BE2C (cell line): ENCODE measurements at regions not wholly inside any gene's neighbourhood (a gene's known extent, or its start where the extent isn't known, plus 50 kb on each side); places are given as distances from the start of the nearest gene placed in this dataset.

Experiments
- DNase-seq: peaks from one replicate; pipeline ENCODE4 v3.0.0-alpha.2; 2020
- H3K27me3 ChIP-seq: fragments of 250-450 bp; sonication (Bioruptor Pico); 2 replicates; pipeline ENCODE4 v1.5.1; 2020; ENCODE audit warnings: mild to moderate bottlenecking
- H3K36me3 ChIP-seq: fragments of 250-450 bp; sonication (Bioruptor Pico); 2 replicates; pipeline ENCODE4 v1.5.1; 2020; ENCODE audit warnings: mild to moderate bottlenecking
- H3K4me1 ChIP-seq: fragments of 250-450 bp; sonication (Bioruptor Pico); 2 replicates; pipeline ENCODE4 v1.5.1; 2020
- H3K4me3 ChIP-seq: 2 replicates; pipeline ENCODE4 v1.5.1; 2011; ENCODE audit warnings: low read depth, low read length
- H3K9me3 ChIP-seq: fragments of 250-450 bp; sonication (Bioruptor Pico); 2 replicates; pipeline ENCODE4 v1.5.1; 2020
- TF ChIP-seq, protein P1 (sequence below): IDR thresholded peaks from 2 replicates; pipeline ENCODE4 v1.5.1; 2012; ENCODE audit warnings: mild to moderate bottlenecking, low read depth, low read length

DNA sequence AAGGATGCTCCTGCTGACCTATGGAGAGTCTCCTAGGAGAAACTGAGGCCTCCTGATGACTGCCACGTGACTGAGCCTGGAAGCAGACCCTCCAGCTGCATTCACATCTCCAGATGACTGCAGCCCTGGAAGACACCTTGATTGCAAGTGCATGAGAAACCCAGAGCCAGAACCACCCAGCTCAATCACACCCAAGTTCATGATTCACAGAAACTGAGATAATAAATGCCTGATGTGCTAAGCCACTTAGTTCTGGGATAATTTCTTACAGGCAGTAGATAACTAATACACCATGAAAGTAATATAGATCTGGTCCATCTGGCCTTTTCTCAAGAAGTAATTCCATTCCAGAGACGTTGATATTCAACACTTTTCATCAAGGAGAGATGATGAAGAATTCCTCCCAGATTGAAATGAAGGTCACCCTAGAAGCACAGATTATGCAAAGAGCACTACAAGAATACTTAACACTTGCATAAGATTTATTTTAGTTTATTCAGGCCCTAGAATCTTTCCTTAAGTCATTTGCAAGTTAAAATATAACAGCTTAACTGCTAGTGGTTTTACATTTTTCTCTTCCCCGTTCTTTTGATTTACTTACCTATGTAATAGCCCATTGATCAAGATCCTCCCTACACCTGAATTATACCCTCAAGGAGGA lies 208.2 kb upstream of the INHBA start:
- Histone ChIP-seq H3K9me3 (no peaks in the 10 kb centered on the region), H3K4me3 (no peak overlapping the region), H3K36me3 (no peaks in the 10 kb centered on the region), H3K4me1 (no peaks in the 10 kb centered on the region), H3K27me3 (no peaks in the 10 kb centered on the region)
- no peak for DNase-seq
- TF ChIP-seq, protein P1, sequence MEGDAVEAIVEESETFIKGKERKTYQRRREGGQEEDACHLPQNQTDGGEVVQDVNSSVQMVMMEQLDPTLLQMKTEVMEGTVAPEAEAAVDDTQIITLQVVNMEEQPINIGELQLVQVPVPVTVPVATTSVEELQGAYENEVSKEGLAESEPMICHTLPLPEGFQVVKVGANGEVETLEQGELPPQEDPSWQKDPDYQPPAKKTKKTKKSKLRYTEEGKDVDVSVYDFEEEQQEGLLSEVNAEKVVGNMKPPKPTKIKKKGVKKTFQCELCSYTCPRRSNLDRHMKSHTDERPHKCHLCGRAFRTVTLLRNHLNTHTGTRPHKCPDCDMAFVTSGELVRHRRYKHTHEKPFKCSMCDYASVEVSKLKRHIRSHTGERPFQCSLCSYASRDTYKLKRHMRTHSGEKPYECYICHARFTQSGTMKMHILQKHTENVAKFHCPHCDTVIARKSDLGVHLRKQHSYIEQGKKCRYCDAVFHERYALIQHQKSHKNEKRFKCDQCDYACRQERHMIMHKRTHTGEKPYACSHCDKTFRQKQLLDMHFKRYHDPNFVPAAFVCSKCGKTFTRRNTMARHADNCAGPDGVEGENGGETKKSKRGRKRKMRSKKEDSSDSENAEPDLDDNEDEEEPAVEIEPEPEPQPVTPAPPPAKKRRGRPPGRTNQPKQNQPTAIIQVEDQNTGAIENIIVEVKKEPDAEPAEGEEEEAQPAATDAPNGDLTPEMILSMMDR = no peak

- DNase-seq = no peak
- no peaks in the 10 kb centered on the region for H3K27me3 ChIP-seq
- no peaks in the 10 kb centered on the region for H3K36me3 ChIP-seq
- no peak overlapping the region for H3K4me3 ChIP-seq
- no peaks in the 10 kb centered on the region for H3K4me1 ChIP-seq
- TF ChIP-seq, protein P1 = no peak
- H3K9me3 ChIP-seq = no peaks in the 10 kb centered on the region
Observed at GRCh38 chr7:41907444-41907843, 204.6 kb upstream of the INHBA start.

- TF ChIP-seq, protein P1 = no peak
- Histone ChIP-seq H3K9me3 (no peaks in the 10 kb centered on the region), H3K27me3 (no peaks in the 10 kb centered on the region), H3K4me3 (no peak overlapping the region), H3K36me3 (no peaks in the 10 kb centered on the region), H3K4me1 (no peaks in the 10 kb centered on the region)
- DNase-seq = no peak
Observed at GRCh38 chr7:41900532-41900931, 197.6 kb upstream of the INHBA start.

DNA sequence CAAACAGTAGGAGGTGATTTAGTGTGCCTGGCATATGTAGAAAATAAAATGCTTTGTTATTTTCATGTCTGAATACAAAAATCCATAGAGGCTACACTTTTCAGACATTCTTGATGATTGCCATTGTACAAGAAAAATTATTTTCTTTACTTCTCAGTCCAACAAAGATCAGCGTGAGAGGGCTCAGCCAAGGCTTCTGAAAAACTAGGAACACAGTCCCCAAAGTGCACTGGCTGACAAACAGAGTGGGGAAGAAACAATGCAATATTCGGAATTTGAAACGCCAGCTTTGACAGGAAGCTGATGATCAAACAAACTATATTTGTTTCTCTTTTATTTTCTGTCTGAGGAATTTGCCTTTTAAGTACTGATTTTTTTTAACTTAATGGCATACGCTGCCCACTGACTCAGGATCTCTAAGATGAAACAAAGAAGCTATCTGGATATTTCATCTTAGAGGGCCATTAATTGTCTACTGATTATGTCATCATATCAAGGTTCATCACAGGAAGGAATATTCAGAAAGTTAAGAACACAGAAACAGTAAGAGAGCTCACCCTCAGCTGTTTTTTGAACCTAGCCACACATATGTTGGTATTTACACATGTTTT lies 197.0 kb upstream of the INHBA start:
- Histone ChIP-seq H3K4me1 (no peaks in the 10 kb centered on the region), H3K27me3 (no peaks in the 10 kb centered on the region), H3K9me3 (no peaks in the 10 kb centered on the region), H3K36me3 (no peaks in the 10 kb centered on the region), H3K4me3 (no peak overlapping the region)
- TF ChIP-seq, protein P1 = no peak
- no peak for DNase-seq

- DNase-seq = no peak
- H3K4me3 ChIP-seq = no peak overlapping the region
- H3K9me3 ChIP-seq = no peaks in the 10 kb centered on the region
- no peaks in the 10 kb centered on the region for H3K36me3 ChIP-seq
- H3K27me3 ChIP-seq = no peaks in the 10 kb centered on the region
- no peaks in the 10 kb centered on the region for H3K4me1 ChIP-seq
- TF ChIP-seq, protein P1 = no peak
Observed at GRCh38 chr7:41893656-41894055, 190.8 kb upstream of the INHBA start.

- no peaks in the 10 kb centered on the region for H3K27me3 ChIP-seq
- peak; percentile 9 for DNase-seq
Observed at GRCh38 chr7:41892356-41893100, 189.6 kb upstream of the INHBA start.

More at GRCh38 chr7:41892356-41893100, 189.6 kb upstream of the INHBA start:
- Histone ChIP-seq H3K36me3 (no peaks in the 10 kb centered on the region), H3K4me3 (no peak overlapping the region), H3K4me1 (no peaks in the 10 kb centered on the region), H3K9me3 (no peaks in the 10 kb centered on the region)
- TF ChIP-seq, protein P1 = no peak
